GM13977 (cell line): ENCODE measurements at regions not wholly inside any gene's neighbourhood (a gene's known extent, or its start where the extent isn't known, plus 50 kb on each side); places are given as distances from the start of the nearest gene placed in this dataset.
"Not testable (repeated sequence)": the region's sequence is repeated elsewhere in the genome, so short reads cannot be mapped to it uniquely, and the experiment has no call there.

Source experiments
- DNase-seq: peaks from one replicate; pipeline ENCODE4 v3.0.0; 2012; ENCODE audit warnings: low spot score
- CTCF ChIP-seq: IDR thresholded peaks from 2 replicates; pipeline ENCODE4 v1.5.1; 2012; ENCODE audit warnings: mild to moderate bottlenecking, control low read depth; ENCODE audit not compliant: insufficient read depth; ENCODE audit errors: extremely low read depth, missing control alignments
- in situ Hi-C: fragments of 300-500 bp; cut with MboI; formaldehyde crosslinking; loops from one replicate; pipeline ENCODE4 v1.12.0; 2022; ENCODE audit warnings: low sequenced_read_pairs, low pct_unique_long_range_greater_than_20kb, mixed read lengths, inconsistent platforms; ENCODE audit not compliant: unreplicated experiment

DNA sequence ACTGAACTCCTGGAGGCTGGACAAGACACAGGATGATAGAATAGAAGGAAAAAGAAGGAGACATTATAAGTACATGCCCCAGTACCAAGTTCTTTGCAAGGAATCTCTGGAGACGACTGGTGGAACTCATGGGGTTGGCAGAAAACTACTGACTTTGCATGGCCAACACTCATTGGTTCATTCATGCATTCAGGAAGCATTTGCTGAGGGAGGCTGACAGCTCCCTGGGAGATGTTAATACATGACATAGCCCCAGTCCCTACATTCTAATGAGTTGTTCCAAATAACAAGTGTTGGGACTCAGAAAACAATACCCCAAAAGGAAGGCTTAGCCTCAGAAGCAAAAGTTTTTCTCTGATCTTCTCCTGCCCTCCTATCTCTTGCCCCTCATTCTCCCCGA lies 172.8 kb upstream of the IRF2BP2 start:
- no peak for TF ChIP-seq CTCF
- in situ Hi-C loops: no loop called here
- no peak for DNase-seq

GRCh38 chr1:234782105-234782751 lies 172.2 kb upstream of the IRF2BP2 start:
- in situ Hi-C loops: no loop called here
- TF ChIP-seq CTCF: no peak
- no peak for DNase-seq

- no peak for TF ChIP-seq CTCF
- in situ Hi-C loops: no loop called here
- no peak for DNase-seq
Measured at GRCh38 chr1:234781241-234782065, 171.5 kb upstream of the IRF2BP2 start.

DNA sequence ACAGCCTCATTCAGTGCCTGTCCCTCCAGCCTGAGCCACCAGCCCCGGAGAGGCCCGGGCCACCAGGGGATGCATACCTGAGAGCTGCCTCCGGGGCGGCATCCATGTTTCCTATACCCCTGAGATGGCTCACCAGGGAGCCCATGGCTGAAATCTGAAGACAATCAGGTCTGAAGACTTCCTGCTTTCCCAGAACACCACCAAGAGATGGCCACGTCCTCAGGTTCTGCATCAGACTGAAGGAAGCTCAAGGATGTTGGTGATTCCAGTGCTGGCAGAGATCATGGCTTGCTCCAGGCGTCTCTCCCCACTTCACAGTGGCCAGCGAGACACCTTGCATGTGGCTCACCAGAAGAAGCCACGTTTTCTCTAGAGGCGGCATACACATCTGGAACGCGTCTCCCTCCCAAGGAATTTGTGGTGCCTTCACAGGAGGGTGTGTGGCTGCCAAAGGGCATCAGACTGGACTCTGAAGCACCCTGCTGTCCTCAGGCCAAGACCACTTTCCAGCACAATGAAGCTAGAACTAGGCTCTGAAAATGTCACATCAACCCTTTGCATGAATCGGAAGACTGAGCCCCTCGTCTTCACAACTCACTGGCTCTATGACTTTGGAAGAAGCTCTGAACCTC lies 170.7 kb upstream of the IRF2BP2 start:
- no peak for TF ChIP-seq CTCF
- in situ Hi-C loops: no loop called here
- DNase-seq: no peak

DNA sequence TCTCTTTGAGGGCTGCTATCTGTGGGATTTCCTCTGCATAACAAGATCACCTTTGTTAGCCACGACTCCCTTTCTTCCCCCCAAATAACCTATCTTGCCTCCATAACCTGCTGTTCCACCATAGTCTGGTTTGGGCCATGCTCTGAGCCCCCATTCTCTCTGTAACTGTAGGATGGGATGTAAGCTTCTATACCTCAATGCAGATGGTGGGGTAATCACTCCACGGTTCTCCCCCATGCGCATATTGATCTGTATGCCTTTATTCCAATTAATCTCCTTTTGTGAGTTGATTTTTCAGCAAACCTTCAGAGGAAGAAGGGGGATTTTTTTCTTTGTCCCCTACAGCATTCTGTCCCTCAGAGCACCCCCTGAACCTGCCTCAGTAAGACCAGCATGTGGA lies 170.1 kb upstream of the IRF2BP2 start:
- DNase-seq: no peak

DNA sequence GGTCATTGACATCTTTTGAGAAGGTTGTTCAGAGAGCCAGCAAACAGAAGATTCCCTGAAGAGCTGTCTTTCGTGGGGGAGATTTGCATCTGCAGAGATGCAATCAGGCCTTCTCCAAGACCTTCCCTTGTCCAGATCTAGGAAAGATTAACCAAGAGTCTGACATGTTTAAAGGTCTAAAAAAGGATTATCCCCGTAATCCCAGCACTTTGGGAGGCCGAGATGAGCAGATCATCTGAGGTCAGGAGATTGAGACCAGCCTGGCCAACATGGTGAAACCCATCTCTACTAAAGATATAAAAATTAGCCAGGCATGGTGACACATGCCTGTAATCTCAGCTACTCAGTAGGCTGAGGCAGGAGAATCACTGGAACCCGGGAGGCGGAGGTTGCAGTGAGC lies 169.6 kb upstream of the IRF2BP2 start:
- DNase-seq, in situ Hi-C loops: not testable (repeated sequence)

More for the DNA sequence above, 170.1 kb upstream of the IRF2BP2 start:
- no peak for TF ChIP-seq CTCF
- in situ Hi-C loops: no loop called here

GRCh38 chr1:234779160-234779538 lies 169.2 kb upstream of the IRF2BP2 start:
- in situ Hi-C loops: no loop called here
- TF ChIP-seq CTCF: no peak
- no peak for DNase-seq
